Adrenal gland (tissue), 5 donors: ENCODE measurements at regions not wholly inside any gene's neighbourhood (a gene's known extent, or its start where the extent isn't known, plus 50 kb on each side); places are given as distances from the start of the nearest gene placed in this dataset.

Source experiments
- POLR2A ChIP-seq, 2 donors: fragments of 450-650 bp; IDR thresholded peaks; one replicate each; pipeline ENCODE4 v1.6.1; 2017; ENCODE audit warnings: antibody characterized with exemption in 2 of 2, mild to moderate bottlenecking in 2 of 2, moderate library complexity in 1 of 2
- TF ChIP-seq, protein P1 (sequence below), 6 experiments: fragments of 450-650 bp in 4 of 6; fragments of 200-600 bp in 2 of 6; sonication (generic) in 1 of 6; IDR thresholded peaks; 1 replicate in 5 of 6; 2 replicates in 1 of 6; pipeline versions ENCODE4 v1.5.1 to v1.8.0; 2016 to 2021; ENCODE audit warnings: antibody characterized with exemption in 6 of 6, mild to moderate bottlenecking in 2 of 6, moderate library complexity in 1 of 6
- donor health status: DM: no; HTN: no; CAD: no.

DNA sequence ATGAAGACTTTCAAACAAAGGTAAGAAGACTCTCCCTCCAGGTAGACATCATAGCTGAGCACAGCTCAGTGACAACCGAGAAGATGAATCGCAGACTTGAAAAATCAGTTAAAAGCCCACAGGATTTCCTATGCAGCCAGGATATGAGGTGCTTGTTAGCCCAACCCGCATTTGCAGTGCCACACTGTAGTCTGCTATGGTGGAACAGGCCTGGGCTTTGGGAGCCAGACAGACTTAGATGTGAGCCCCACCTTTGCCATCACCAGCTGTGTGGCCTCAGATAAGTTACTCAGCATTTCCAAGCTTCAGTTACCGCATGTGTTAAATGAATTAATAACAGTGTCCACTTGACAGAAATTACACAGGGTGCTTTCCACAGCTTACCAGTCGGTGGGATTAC is 204.4 kb upstream of the HS3ST3A1 start:
- TF ChIP-seq, protein P1, sequence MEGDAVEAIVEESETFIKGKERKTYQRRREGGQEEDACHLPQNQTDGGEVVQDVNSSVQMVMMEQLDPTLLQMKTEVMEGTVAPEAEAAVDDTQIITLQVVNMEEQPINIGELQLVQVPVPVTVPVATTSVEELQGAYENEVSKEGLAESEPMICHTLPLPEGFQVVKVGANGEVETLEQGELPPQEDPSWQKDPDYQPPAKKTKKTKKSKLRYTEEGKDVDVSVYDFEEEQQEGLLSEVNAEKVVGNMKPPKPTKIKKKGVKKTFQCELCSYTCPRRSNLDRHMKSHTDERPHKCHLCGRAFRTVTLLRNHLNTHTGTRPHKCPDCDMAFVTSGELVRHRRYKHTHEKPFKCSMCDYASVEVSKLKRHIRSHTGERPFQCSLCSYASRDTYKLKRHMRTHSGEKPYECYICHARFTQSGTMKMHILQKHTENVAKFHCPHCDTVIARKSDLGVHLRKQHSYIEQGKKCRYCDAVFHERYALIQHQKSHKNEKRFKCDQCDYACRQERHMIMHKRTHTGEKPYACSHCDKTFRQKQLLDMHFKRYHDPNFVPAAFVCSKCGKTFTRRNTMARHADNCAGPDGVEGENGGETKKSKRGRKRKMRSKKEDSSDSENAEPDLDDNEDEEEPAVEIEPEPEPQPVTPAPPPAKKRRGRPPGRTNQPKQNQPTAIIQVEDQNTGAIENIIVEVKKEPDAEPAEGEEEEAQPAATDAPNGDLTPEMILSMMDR (IDR thresholded peaks at IDR 0.05), result no peak
- TF ChIP-seq POLR2A (IDR thresholded peaks at IDR 0.05), result no peak
